GM23338 (cell line): ENCODE measurements at regions not wholly inside any gene's neighbourhood (a gene's known extent, or its start where the extent isn't known, plus 50 kb on each side); places are given as distances from the start of the nearest gene placed in this dataset.

ENCODE experiments used
- ATAC-seq: fragments of 200-7000 bp; cut with Tn5 transposase; 3 replicates; pipeline ENCODE4 v1.9.1; 2020
- DNase-seq: peaks from one replicate; pipeline ENCODE4 v3.0.0-alpha.2; 2015; ENCODE audit warnings: low spot score
- H2AFZ ChIP-seq: fragments of 200-600 bp; sonication (generic); 2 replicates; pipeline ENCODE4 v1.8.0; 2016; ENCODE audit warnings: antibody characterized with exemption, mild to moderate bottlenecking, moderate library complexity
- H3F3A ChIP-seq: fragments of 200-600 bp; sonication (generic); replicated peaks from 2 replicates; pipeline ENCODE4 v1.8.0; 2017; ENCODE audit warnings: antibody characterized with exemption, mixed run types, low read depth
- H3K27ac ChIP-seq: fragments of 200-600 bp; sonication (generic); 2 replicates; pipeline ENCODE4 v1.6.1; 2016; ENCODE audit warnings: low read depth
- H3K27me3 ChIP-seq: fragments of 200-600 bp; sonication (generic); 2 replicates; pipeline ENCODE4 v1.8.0; 2016; ENCODE audit warnings: mild to moderate bottlenecking, mixed run types, moderate library complexity; ENCODE audit not compliant: insufficient read depth
- H3K36me3 ChIP-seq: fragments of 200-600 bp; sonication (generic); 2 replicates; pipeline ENCODE4 v1.8.0; 2016; ENCODE audit warnings: mild to moderate bottlenecking; ENCODE audit not compliant: insufficient read depth
- H3K4me1 ChIP-seq: fragments of 200-600 bp; sonication (generic); 2 replicates; pipeline ENCODE4 v1.8.0; 2016; ENCODE audit warnings: mild to moderate bottlenecking, moderate library complexity; ENCODE audit not compliant: insufficient read depth
- H3K4me2 ChIP-seq: fragments of 200-600 bp; sonication (generic); 2 replicates; pipeline ENCODE4 v1.7.1; 2017; ENCODE audit warnings: mixed run types
- H3K4me3 ChIP-seq: fragments of 200-600 bp; sonication (generic); 2 replicates; pipeline ENCODE4 v1.6.1; 2016; ENCODE audit warnings: mixed run types
- H3K79me2 ChIP-seq: fragments of 200-600 bp; sonication (generic); replicated peaks from 2 replicates; pipeline ENCODE4 v1.8.0; 2017; ENCODE audit warnings: mild to moderate bottlenecking; ENCODE audit not compliant: insufficient read depth
- H3K9me2 ChIP-seq: fragments of 200-600 bp; sonication (generic); 2 replicates; pipeline ENCODE4 v1.8.0; 2017; ENCODE audit not compliant: insufficient read depth
- H4K20me1 ChIP-seq: fragments of 200-600 bp; sonication (generic); replicated peaks from 2 replicates; pipeline ENCODE4 v1.8.0; 2017; ENCODE audit warnings: mild to moderate bottlenecking; ENCODE audit not compliant: insufficient read depth
- H3K27ac Mint-ChIP-seq: 2 replicates; pipeline ENCODE4 v1.8.0; 2020; ENCODE audit warnings: inconsistent platforms, mild to moderate bottlenecking, moderate library complexity, mixed read lengths
- H3K27me3 Mint-ChIP-seq: 3 replicates; pipeline ENCODE4 v1.8.0; 2022; ENCODE audit warnings: low read depth, mild to moderate bottlenecking, moderate library complexity, mixed read lengths, inconsistent platforms; ENCODE audit not compliant: insufficient read depth, poor library complexity
- H3K36me3 Mint-ChIP-seq: 3 replicates; pipeline ENCODE4 v1.8.0; 2021; ENCODE audit warnings: low read depth, mild to moderate bottlenecking, inconsistent platforms, moderate library complexity, mixed read lengths
- H3K4me1 Mint-ChIP-seq: 3 replicates; pipeline ENCODE4 v1.8.0; 2020; ENCODE audit warnings: mild to moderate bottlenecking, inconsistent platforms, mixed read lengths
- H3K4me3 Mint-ChIP-seq: 3 replicates; pipeline ENCODE4 v1.8.0; 2021; ENCODE audit warnings: moderate library complexity, mild to moderate bottlenecking, inconsistent platforms, mixed read lengths
- H3K9me3 Mint-ChIP-seq: 3 replicates; pipeline ENCODE4 v1.8.0; 2020; ENCODE audit warnings: moderate library complexity, mild to moderate bottlenecking, inconsistent platforms, mixed read lengths
- EZH2phosphoT487 ChIP-seq: fragments of 200-600 bp; sonication (generic); IDR thresholded peaks from one replicate; pipeline ENCODE4 v1.8.1; 2018; ENCODE audit warnings: antibody characterized with exemption; ENCODE audit not compliant: unreplicated experiment
- POLR2AphosphoS5 ChIP-seq: IDR thresholded peaks from 2 replicates; pipeline ENCODE4 v1.6.1; 2016; ENCODE audit warnings: antibody characterized with exemption, low read depth
- STAT1 ChIP-seq: IDR thresholded peaks from one replicate; pipeline ENCODE4 v1.6.1; 2016; ENCODE audit warnings: antibody characterized with exemption; ENCODE audit not compliant: unreplicated experiment
- ZNF462 ChIP-seq: fragments of 250-450 bp; sonication (Bioruptor Pico); IDR thresholded peaks from 2 replicates; pipeline ENCODE4 v1.5.0; 2020; ENCODE audit warnings: mild to moderate bottlenecking, moderate library complexity

- H2AFZ ChIP-seq = no peak overlapping the region
- H3K4me2 ChIP-seq = no peak overlapping the region
- peaks cover 8% of the 10 kb centered on the region; the same call in 1 of the 2 replicates for H3K9me2 ChIP-seq
- H3K27me3 Mint-ChIP-seq = peaks cover 1% of the 10 kb centered on the region
- H3K79me2 ChIP-seq = no peaks in the 10 kb centered on the region
- H3K36me3 ChIP-seq = no peaks in the 10 kb centered on the region
- no peak overlapping the region for H3K4me3 ChIP-seq
- ATAC-seq (no peak), DNase-seq (no peak)
- H3K9me3 Mint-ChIP-seq = no peaks in the 10 kb centered on the region; the same call in 2 of the 3 replicates
- H3K27ac ChIP-seq = no peak overlapping the region
- H3F3A ChIP-seq = no peaks in the 10 kb centered on the region
- no peaks in the 10 kb centered on the region for H4K20me1 ChIP-seq
- no peak overlapping the region for H3K27ac Mint-ChIP-seq
- peaks cover 8% of the 10 kb centered on the region for H3K4me1 ChIP-seq
- no peak overlapping the region for H3K4me3 Mint-ChIP-seq
- no peak for TF ChIP-seq ZNF462
- TF ChIP-seq STAT1 = no peak
- TF ChIP-seq EZH2phosphoT487 = no peak
- peaks cover 17% of the 10 kb centered on the region for H3K4me1 Mint-ChIP-seq
- H3K27me3 ChIP-seq = no peaks in the 10 kb centered on the region
- no peaks in the 10 kb centered on the region for H3K36me3 Mint-ChIP-seq
These were observed 1524.4 kb upstream of the AGA start for GRCh38 chr4:178966644-178967043.

- TF ChIP-seq ZNF462 (peak; percentile 36; the same call in 1 of the 2 replicates), POLR2AphosphoS5 (no peak), STAT1 (no peak)
- Histone ChIP-seq H3K36me3 (no peaks in the 10 kb centered on the region), H3K27ac (no peak overlapping the region), H3K27me3 (no peaks in the 10 kb centered on the region), H2AFZ (peak overlapping the region; percentile 6; the same call in 1 of the 2 replicates), H3K79me2 (no peaks in the 10 kb centered on the region), H3K4me1 (peaks cover 4% of the 10 kb centered on the region; the same call in 1 of the 2 replicates), H3K4me3 (no peak overlapping the region), H4K20me1 (no peaks in the 10 kb centered on the region), H3F3A (no peaks in the 10 kb centered on the region), H3K9me2 (no peaks in the 10 kb centered on the region), H3K4me2 (0 out of 2 replicates have a peak overlapping the region, but pooled peaks have one; percentile 9)
- Mint-ChIP-seq H3K4me3 (no peak overlapping the region), H3K36me3 (no peaks in the 10 kb centered on the region), H3K27ac (peak overlapping the region; percentile 79), H3K27me3 (peaks cover 1% of the 10 kb centered on the region), H3K4me1 (peaks cover 10% of the 10 kb centered on the region), H3K9me3 (no peaks in the 10 kb centered on the region)
- peak; percentile 8 for DNase-seq
- ATAC-seq = no peak
These were observed 1528.3 kb upstream of the AGA start for GRCh38 chr4:178970433-178971140.
